K562 (cell line): ENCODE measurements at regions not wholly inside any gene's neighbourhood (a gene's known extent, or its start where the extent isn't known, plus 50 kb on each side); places are given as distances from the start of the nearest gene placed in this dataset.
A peak's percentile ranks its signal among the peaks of the same experiment; 100 is the strongest.
"Not testable (repeated sequence)": the region's sequence is repeated elsewhere in the genome, so short reads cannot be mapped to it uniquely, and the experiment has no call there.

Source experiments
- ATAC-seq: fragments of 200-7000 bp; cut with Tn5 transposase; 3 replicates; pipeline ENCODE4 v1.9.1; 2020; ENCODE audit warnings: moderate library complexity
- BruUV-seq: library from RNA; stranded (reverse); fragments of 400-500 nt; replicated peaks from 2 replicates; lab custom pipeline; 2021; lab: Mats Ljungman, UMichigan
- CTCF ChIA-PET: fragments of 300-600 bp; formaldehyde crosslinking; extraction: SDS; loops from one replicate; lab custom pipeline; 2021; ENCODE audit warnings: low intra/inter-chr PET ratio; lab: Yijun Ruan, JAX
- POLR2A ChIA-PET: fragments of 300-600, 350-650 bp; sonication (Branson Sonifier 250); formaldehyde crosslinking; extraction: SDS; loops from one replicate; lab custom pipeline; 2021; ENCODE audit warnings: antibody characterized with exemption, inconsistent platforms; lab: Yijun Ruan, JAX
- DNase-seq, 4 experiments: peaks; one replicate each; pipeline versions ENCODE4 v3.0.0 to v3.0.0-alpha.2; 2011 to 2018; ENCODE audit warnings: low spot score in 3 of 4, mixed read lengths in 3 of 4; ENCODE audit errors: extremely low read depth in 1 of 4
- FAIRE-seq: peaks from 2 replicates; lab custom pipeline; 2011; peaks lifted over from hg19 to GRCh38; lab: Jason Lieb, UNC
- H2AFZ ChIP-seq: 2 replicates; pipeline ENCODE4 v1.6.0; 2011; ENCODE audit warnings: low read depth, low read length, control low read depth, inconsistent platforms
- H3K27ac ChIP-seq: fragments of 200-600 bp; 3 replicates; pipeline ENCODE4 v1.8.0; 2011; ENCODE audit warnings: low read depth, mild to moderate bottlenecking, control low read depth, inconsistent platforms, low read length, moderate library complexity, mixed read lengths; ENCODE audit errors: extremely low read depth
- H3K27me3 ChIP-seq, 2 experiments: fragments of 300-600 bp in 1 of 2; 2 replicates in 1 of 2; 3 replicates in 1 of 2; pipeline versions ENCODE4 v1.6.0 to v1.8.0; 2011; ENCODE audit warnings: inconsistent platforms in 2 of 2, low read length in 2 of 2, mild to moderate bottlenecking in 1 of 2, mixed read lengths in 1 of 2, moderate library complexity in 1 of 2; ENCODE audit not compliant: control insufficient read depth in 2 of 2, insufficient read depth in 2 of 2
- H3K36me3 ChIP-seq: fragments of 300-600 bp; 3 replicates; pipeline ENCODE4 v1.8.0; 2011; ENCODE audit warnings: mild to moderate bottlenecking, low read length, inconsistent platforms; ENCODE audit not compliant: control insufficient read depth, insufficient read depth
- H3K4me1 ChIP-seq, 2 experiments: fragments of 200-600 bp in 1 of 2; replicated peaks in 1 of 2; 2 replicates in 1 of 2; 3 replicates in 1 of 2; pipeline versions ENCODE4 v1.5.1 to v1.8.0; 2011; ENCODE audit warnings: inconsistent platforms in 2 of 2, low read length in 2 of 2, mild to moderate bottlenecking in 1 of 2, mixed read lengths in 1 of 2, moderate library complexity in 1 of 2; ENCODE audit not compliant: control insufficient read depth in 2 of 2, insufficient read depth in 2 of 2
- H3K4me2 ChIP-seq: 2 replicates; pipeline ENCODE4 v1.6.1; 2011; ENCODE audit warnings: low read length, control low read depth, inconsistent platforms, mixed read lengths; ENCODE audit not compliant: insufficient read depth
- H3K4me3 ChIP-seq: fragments of 200-600 bp; sonication (generic), shearing (Covaris generic); 2 replicates; pipeline ENCODE4 v1.5.1; 2016; ENCODE audit warnings: control low read depth, inconsistent platforms
- H3K79me2 ChIP-seq: fragments of 200-600 bp; 3 replicates; pipeline ENCODE4 v1.8.0; 2011; ENCODE audit warnings: low read length, inconsistent platforms; ENCODE audit not compliant: control insufficient read depth, insufficient read depth
- H3K9ac ChIP-seq, 2 experiments: 2 replicates each; pipeline versions ENCODE4 v1.6.0 to v1.6.1; 2011; ENCODE audit warnings: low read depth in 2 of 2, low read length in 2 of 2, control low read depth in 1 of 2, inconsistent platforms in 1 of 2, mild to moderate bottlenecking in 1 of 2, mixed read lengths in 1 of 2; ENCODE audit not compliant: insufficient read depth in 1 of 2
- H3K9me1 ChIP-seq: one replicate; pipeline ENCODE4 v1.6.0; 2011; ENCODE audit warnings: inconsistent platforms, mild to moderate bottlenecking, low read length, moderate library complexity; ENCODE audit not compliant: control insufficient read depth, insufficient read depth
- H3K9me3 ChIP-seq: replicated peaks from 2 replicates; pipeline ENCODE4 v1.5.1; 2011; ENCODE audit warnings: low read depth, low read length, inconsistent platforms; ENCODE audit not compliant: control insufficient read depth, insufficient read depth
- H4K20me1 ChIP-seq: replicated peaks from 2 replicates; pipeline ENCODE4 v1.6.1; 2011; ENCODE audit warnings: low read length, inconsistent platforms, mixed read lengths; ENCODE audit not compliant: control insufficient read depth, insufficient read depth
- WGBS: fragments of 100-300 bp; shearing (Covaris generic); methylation state at CpG from one replicate; pipeline ENCODE4 v1.1.6; 2016; ENCODE audit warnings: low coverage, mixed read lengths; ENCODE audit not compliant: insufficient coverage; ENCODE audit errors: missing lambda C conversion rate; 5-methylcytosine and 5-hydroxymethylcytosine counted together
- in situ Hi-C: fragments of 300-500 bp; cut with MboI; formaldehyde crosslinking; loops from 4 replicates; pipeline ENCODE4 v1.15.0; 2018; ENCODE audit warnings: inconsistent platforms, mixed read lengths
- intact Hi-C: fragments of 100-400 bp; cut with micrococcal nuclease; formaldehyde crosslinking; loops from 2 replicates; pipeline ENCODE4 v1.14.2; 2022
- TF ChIP-seq, protein P1 (sequence below), 3 experiments: fragments of 200-800 bp in 1 of 3; fragments of 250-450 bp in 1 of 3; fragments of 450-650 bp in 1 of 3; sonication (Bioruptor Pico) in 1 of 3; sonication (Bioruptor generic) in 1 of 3; formaldehyde crosslinking in 1 of 3; IDR thresholded peaks; 2 replicates each; pipeline versions ENCODE4 v1.6.1 to v1.8.0; 2016 to 2022; ENCODE audit warnings: mild to moderate bottlenecking in 2 of 3, missing genetic modification characterization in 2 of 3, missing compliant biosample characterization in 1 of 3, moderate library complexity in 1 of 3

DNA sequence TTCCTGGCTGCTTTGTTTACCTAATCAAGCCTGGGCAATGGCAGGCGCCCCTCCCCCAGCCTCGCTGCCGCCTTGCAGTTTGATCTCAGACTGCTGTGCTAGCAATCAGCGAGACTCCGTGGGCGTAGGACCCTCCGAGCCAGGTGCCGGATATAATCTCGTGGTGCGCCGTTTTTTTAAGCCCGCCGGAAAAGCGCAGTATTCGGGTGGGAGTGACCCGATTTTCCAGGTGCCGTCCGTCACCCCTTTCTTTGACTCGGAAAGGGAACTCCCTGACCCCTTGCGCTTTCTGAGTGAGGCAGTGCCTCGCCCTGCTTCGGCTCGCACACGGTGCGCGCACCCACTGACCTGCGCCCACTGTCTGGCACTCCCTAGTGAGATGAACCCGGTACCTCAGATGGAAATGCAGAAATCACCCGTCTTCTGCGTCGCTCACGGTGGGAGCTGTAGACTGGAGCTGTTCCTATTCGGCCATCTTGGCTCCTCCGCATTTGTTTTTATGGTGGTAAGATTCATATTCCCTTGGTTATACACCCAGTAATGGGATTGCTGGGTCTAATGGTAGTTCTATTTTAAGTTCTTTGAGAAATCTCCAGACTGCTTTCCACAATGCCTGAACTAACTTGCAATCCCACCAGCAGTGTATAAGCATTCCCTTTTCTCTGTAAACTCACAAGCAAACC lies 652.1 kb upstream of the LRFN5 start:
- H3K4me2 ChIP-seq, H3K79me2 ChIP-seq, H3K9me3 ChIP-seq, POLR2A ChIA-PET, in situ Hi-C loops, CTCF ChIA-PET, H3K27me3 ChIP-seq, H3K27ac ChIP-seq, ATAC-seq, H3K4me1 ChIP-seq, H3K36me3 ChIP-seq, H3K9me1 ChIP-seq, FAIRE-seq, intact Hi-C loops, H4K20me1 ChIP-seq, H3K9ac ChIP-seq, H2AFZ ChIP-seq: not testable (repeated sequence)
- peak in 1 of 4 experiments; percentile 1 for DNase-seq
- H3K4me3 ChIP-seq, result peak overlapping the region; percentile 11; the same call in 1 of the 2 replicates
- TSS peak; percentile 69 for BruUV-seq
- 0% methylated on average over 5 of the region's 34 CpGs for WGBS
- TF ChIP-seq, protein P1, sequence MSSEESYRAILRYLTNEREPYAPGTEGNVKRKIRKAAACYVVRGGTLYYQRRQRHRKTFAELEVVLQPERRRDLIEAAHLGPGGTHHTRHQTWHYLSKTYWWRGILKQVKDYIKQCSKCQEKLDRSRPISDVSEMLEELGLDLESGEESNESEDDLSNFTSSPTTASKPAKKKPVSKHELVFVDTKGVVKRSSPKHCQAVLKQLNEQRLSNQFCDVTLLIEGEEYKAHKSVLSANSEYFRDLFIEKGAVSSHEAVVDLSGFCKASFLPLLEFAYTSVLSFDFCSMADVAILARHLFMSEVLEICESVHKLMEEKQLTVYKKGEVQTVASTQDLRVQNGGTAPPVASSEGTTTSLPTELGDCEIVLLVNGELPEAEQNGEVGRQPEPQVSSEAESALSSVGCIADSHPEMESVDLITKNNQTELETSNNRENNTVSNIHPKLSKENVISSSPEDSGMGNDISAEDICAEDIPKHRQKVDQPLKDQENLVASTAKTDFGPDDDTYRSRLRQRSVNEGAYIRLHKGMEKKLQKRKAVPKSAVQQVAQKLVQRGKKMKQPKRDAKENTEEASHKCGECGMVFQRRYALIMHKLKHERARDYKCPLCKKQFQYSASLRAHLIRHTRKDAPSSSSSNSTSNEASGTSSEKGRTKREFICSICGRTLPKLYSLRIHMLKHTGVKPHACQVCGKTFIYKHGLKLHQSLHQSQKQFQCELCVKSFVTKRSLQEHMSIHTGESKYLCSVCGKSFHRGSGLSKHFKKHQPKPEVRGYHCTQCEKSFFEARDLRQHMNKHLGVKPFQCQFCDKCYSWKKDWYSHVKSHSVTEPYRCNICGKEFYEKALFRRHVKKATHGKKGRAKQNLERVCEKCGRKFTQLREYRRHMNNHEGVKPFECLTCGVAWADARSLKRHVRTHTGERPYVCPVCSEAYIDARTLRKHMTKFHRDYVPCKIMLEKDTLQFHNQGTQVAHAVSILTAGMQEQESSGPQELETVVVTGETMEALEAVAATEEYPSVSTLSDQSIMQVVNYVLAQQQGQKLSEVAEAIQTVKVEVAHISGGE (CRISPR knock-in tag; IDR thresholded peaks at IDR 0.05), result peak in 1 of 3 experiments; percentile 53; a peak in 1 of 6 replicates
- TF ChIP-seq, all 486 proteins: peak for 1; not testable (repeated sequence) for 485
